ENCODE measurements at regions not wholly inside any gene's neighbourhood (a gene's known extent, or its start where the extent isn't known, plus 50 kb on each side); places are given as distances from the start of the nearest gene placed in this dataset.
"Not testable (repeated sequence)": the region's sequence is repeated elsewhere in the genome, so short reads cannot be mapped to it uniquely, and the experiment has no call there.

GRCh38 chr14:89519040-89519439 lies 102.0 kb upstream of the FOXN3 start:
- no peak for DNase-seq

GRCh38 chr14:89516173-89516572 lies 99.1 kb upstream of the FOXN3 start:
- DNase-seq, result no peak

GRCh38 chr14:89514601-89515000 lies 97.6 kb upstream of the FOXN3 start:
- DNase-seq, result no peak

GRCh38 chr14:89509891-89510290 lies 92.9 kb upstream of the FOXN3 start:
- no peak for DNase-seq

GRCh38 chr14:89508863-89509262 lies 91.8 kb upstream of the FOXN3 start:
- DNase-seq, result no peak

- no peak for DNase-seq
Observed at GRCh38 chr14:89507926-89508460, 91.0 kb upstream of the FOXN3 start.

GRCh38 chr14:89507521-89507920 lies 90.5 kb upstream of the FOXN3 start:
- no peak for DNase-seq

GRCh38 chr14:89506891-89507452 lies 89.9 kb upstream of the FOXN3 start:
- DNase-seq, result not testable (repeated sequence)

GRCh38 chr14:89504602-89505313 lies 87.7 kb upstream of the FOXN3 start:
- no peak for DNase-seq

- no peak for DNase-seq
Observed at GRCh38 chr14:89504091-89504490, 87.1 kb upstream of the FOXN3 start.

- no peak for DNase-seq
Observed at GRCh38 chr14:89503431-89503996, 86.5 kb upstream of the FOXN3 start.

GRCh38 chr14:89502966-89503365 lies 85.9 kb upstream of the FOXN3 start:
- no peak for DNase-seq

GRCh38 chr14:89501381-89501780 lies 84.3 kb upstream of the FOXN3 start:
- DNase-seq, result no peak

GRCh38 chr14:89500303-89500702 lies 83.3 kb upstream of the FOXN3 start:
- DNase-seq, result no peak

- no peak for DNase-seq
Observed at GRCh38 chr14:89498878-89499277, 81.8 kb upstream of the FOXN3 start.

- DNase-seq, result no peak
Observed at GRCh38 chr14:89495718-89496117, 78.7 kb upstream of the FOXN3 start.

GRCh38 chr14:89493877-89494634 lies 77.0 kb upstream of the FOXN3 start:
- no peak for DNase-seq

- no peak for DNase-seq
Observed at GRCh38 chr14:89493406-89493805, 76.4 kb upstream of the FOXN3 start.

- no peak for DNase-seq
Observed at GRCh38 chr14:89491711-89492381, 74.8 kb upstream of the FOXN3 start.

- no peak for DNase-seq
Observed at GRCh38 chr14:89490466-89490865, 73.4 kb upstream of the FOXN3 start.

- DNase-seq, result no peak
Observed at GRCh38 chr14:89489761-89490437, 72.9 kb upstream of the FOXN3 start.

- DNase-seq, result no peak
Observed at GRCh38 chr14:89486961-89487360, 69.9 kb upstream of the FOXN3 start.
